GM12878 (cell line): ENCODE measurements at regions not wholly inside any gene's neighbourhood (a gene's known extent, or its start where the extent isn't known, plus 50 kb on each side); places are given as distances from the start of the nearest gene placed in this dataset.

Experiments
- ATF7 ChIP-seq: fragments of 450-650 bp; IDR thresholded peaks from 2 replicates; pipeline ENCODE4 v1.6.1; 2016; ENCODE audit warnings: low read depth, mild to moderate bottlenecking
- E2F4 ChIP-seq: IDR thresholded peaks from 2 replicates; pipeline ENCODE4 v1.6.1; 2012; ENCODE audit warnings: low read depth, low read length, improper control_type of control experiment
- HCFC1 ChIP-seq: fragments of 150-350 bp; IDR thresholded peaks from 2 replicates; pipeline ENCODE4 v1.6.1; 2014; ENCODE audit warnings: low read length
- JUNB ChIP-seq: IDR thresholded peaks from 2 replicates; pipeline ENCODE4 v1.6.1; 2016; ENCODE audit warnings: antibody characterized with exemption, mild to moderate bottlenecking
- MYB ChIP-seq: fragments of 150-350 bp; IDR thresholded peaks from 2 replicates; pipeline ENCODE4 v1.6.1; 2014; ENCODE audit warnings: mild to moderate bottlenecking, low read depth, low read length, borderline replicate concordance
- NR2F1 ChIP-seq: fragments of 450-650 bp; conservative IDR thresholded peaks from 2 replicates; pipeline ENCODE4 v1.6.1; 2017; ENCODE audit warnings: mild to moderate bottlenecking
- RB1 ChIP-seq: fragments of 450-650 bp; formaldehyde crosslinking; IDR thresholded peaks from 2 replicates; pipeline ENCODE4 v1.6.1; 2017; ENCODE audit warnings: mild to moderate bottlenecking, borderline replicate concordance
- RCOR1 ChIP-seq: conservative IDR thresholded peaks from 2 replicates; pipeline ENCODE4 v1.6.1; 2012; ENCODE audit warnings: low read depth, low read length, improper control_type of control experiment
- TBL1XR1 ChIP-seq: IDR thresholded peaks from 2 replicates; pipeline ENCODE4 v1.6.1; 2012; ENCODE audit warnings: low read depth, low read length, improper control_type of control experiment
- TF ChIP-seq, protein P1 (sequence below): fragments of 450-650 bp; IDR thresholded peaks from 2 replicates; pipeline ENCODE4 v1.6.1; 2017; ENCODE audit warnings: mild to moderate bottlenecking, moderate library complexity
- TF ChIP-seq, protein P2 (sequence below): IDR thresholded peaks from 2 replicates; pipeline ENCODE4 v1.6.1; 2012; ENCODE audit warnings: low read depth, low read length, improper control_type of control experiment
- TF ChIP-seq, protein P3 (sequence below): fragments of 150-350 bp; IDR thresholded peaks from 2 replicates; pipeline ENCODE4 v1.6.1; 2016; ENCODE audit warnings: low read depth, low read length

DNA sequence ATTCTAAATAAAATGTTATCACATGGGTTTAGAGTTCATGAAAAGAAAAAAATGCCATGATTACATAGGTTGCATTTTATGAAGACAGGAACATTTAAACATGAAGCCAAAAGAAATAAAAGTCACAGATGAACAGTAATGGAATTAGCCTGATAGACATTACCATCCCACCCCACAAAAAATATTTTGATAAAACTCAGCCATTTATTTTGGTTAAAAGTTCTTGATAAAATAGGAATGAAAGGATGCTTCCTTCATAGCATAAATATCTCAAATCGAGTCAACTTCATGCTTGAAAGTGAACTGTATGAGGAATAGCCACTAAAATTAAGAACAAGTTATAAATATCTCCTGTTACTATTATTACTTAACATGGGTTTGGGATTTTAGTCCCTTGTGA, 101.9 kb upstream of the TMC3 start (continued):
- TF ChIP-seq, protein P1, sequence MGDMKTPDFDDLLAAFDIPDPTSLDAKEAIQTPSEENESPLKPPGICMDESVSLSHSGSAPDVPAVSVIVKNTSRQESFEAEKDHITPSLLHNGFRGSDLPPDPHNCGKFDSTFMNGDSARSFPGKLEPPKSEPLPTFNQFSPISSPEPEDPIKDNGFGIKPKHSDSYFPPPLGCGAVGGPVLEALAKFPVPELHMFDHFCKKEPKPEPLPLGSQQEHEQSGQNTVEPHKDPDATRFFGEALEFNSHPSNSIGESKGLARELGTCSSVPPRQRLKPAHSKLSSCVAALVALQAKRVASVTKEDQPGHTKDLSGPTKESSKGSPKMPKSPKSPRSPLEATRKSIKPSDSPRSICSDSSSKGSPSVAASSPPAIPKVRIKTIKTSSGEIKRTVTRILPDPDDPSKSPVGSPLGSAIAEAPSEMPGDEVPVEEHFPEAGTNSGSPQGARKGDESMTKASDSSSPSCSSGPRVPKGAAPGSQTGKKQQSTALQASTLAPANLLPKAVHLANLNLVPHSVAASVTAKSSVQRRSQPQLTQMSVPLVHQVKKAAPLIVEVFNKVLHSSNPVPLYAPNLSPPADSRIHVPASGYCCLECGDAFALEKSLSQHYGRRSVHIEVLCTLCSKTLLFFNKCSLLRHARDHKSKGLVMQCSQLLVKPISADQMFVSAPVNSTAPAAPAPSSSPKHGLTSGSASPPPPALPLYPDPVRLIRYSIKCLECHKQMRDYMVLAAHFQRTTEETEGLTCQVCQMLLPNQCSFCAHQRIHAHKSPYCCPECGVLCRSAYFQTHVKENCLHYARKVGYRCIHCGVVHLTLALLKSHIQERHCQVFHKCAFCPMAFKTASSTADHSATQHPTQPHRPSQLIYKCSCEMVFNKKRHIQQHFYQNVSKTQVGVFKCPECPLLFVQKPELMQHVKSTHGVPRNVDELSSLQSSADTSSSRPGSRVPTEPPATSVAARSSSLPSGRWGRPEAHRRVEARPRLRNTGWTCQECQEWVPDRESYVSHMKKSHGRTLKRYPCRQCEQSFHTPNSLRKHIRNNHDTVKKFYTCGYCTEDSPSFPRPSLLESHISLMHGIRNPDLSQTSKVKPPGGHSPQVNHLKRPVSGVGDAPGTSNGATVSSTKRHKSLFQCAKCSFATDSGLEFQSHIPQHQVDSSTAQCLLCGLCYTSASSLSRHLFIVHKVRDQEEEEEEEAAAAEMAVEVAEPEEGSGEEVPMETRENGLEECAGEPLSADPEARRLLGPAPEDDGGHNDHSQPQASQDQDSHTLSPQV = no peak
- TF ChIP-seq, protein P2, sequence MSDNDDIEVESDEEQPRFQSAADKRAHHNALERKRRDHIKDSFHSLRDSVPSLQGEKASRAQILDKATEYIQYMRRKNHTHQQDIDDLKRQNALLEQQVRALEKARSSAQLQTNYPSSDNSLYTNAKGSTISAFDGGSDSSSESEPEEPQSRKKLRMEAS = no peak
- no peak for TF ChIP-seq RCOR1
- TF ChIP-seq, protein P3, sequence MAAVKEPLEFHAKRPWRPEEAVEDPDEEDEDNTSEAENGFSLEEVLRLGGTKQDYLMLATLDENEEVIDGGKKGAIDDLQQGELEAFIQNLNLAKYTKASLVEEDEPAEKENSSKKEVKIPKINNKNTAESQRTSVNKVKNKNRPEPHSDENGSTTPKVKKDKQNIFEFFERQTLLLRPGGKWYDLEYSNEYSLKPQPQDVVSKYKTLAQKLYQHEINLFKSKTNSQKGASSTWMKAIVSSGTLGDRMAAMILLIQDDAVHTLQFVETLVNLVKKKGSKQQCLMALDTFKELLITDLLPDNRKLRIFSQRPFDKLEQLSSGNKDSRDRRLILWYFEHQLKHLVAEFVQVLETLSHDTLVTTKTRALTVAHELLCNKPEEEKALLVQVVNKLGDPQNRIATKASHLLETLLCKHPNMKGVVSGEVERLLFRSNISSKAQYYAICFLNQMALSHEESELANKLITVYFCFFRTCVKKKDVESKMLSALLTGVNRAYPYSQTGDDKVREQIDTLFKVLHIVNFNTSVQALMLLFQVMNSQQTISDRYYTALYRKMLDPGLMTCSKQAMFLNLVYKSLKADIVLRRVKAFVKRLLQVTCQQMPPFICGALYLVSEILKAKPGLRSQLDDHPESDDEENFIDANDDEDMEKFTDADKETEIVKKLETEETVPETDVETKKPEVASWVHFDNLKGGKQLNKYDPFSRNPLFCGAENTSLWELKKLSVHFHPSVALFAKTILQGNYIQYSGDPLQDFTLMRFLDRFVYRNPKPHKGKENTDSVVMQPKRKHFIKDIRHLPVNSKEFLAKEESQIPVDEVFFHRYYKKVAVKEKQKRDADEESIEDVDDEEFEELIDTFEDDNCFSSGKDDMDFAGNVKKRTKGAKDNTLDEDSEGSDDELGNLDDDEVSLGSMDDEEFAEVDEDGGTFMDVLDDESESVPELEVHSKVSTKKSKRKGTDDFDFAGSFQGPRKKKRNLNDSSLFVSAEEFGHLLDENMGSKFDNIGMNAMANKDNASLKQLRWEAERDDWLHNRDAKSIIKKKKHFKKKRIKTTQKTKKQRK = no peak
- no peak for TF ChIP-seq MYB
- no peak for TF ChIP-seq NR2F1
- no peak for TF ChIP-seq E2F4
- TF ChIP-seq JUNB = no peak
- no peak for TF ChIP-seq ATF7
- TF ChIP-seq TBL1XR1 = no peak
- no peak for TF ChIP-seq RB1
- TF ChIP-seq HCFC1 = no peak
